Stimulated activated CD8-positive, alpha-beta memory T cell treated with anti-CD3 and anti-CD28 coated beads, Interleukin-7, amount 100 ng/mL, for 1 hour (primary cell): ENCODE measurements at regions not wholly inside any gene's neighbourhood (a gene's known extent, or its start where the extent isn't known, plus 50 kb on each side); places are given as distances from the start of the nearest gene placed in this dataset.

Experiments
- DNase-seq, 2 donors: peaks; one replicate each; pipeline ENCODE4 v3.0.0-alpha.2; 2020; ENCODE audit warnings: low read depth in 2 of 2

DNA sequence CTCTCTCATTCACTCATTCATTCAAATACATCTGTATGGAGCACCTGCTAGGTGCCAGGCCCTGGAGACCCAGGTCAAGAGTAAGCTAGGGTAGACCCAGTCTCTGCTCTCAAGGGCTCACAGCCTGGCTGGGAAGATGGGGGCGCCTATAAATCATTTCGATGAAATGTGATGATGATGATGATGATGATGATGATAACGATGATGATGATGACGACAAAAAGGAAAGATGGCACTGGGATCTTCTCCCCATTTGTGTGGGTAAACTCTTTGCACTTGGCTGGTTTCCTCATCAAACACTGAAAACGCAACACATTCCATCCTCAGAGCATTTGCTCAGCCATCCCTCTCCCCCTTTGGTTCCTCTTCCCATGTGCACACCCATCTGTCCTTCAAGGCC is 188.0 kb upstream of the CDYL start:
- no peak for DNase-seq

- no peak for DNase-seq
These were observed 189.0 kb upstream of the CDYL start for GRCh38 chr6:4587171-4587570.

- DNase-seq = no peak
These were observed 189.7 kb upstream of the CDYL start for GRCh38 chr6:4586469-4586859.

- DNase-seq = no peak
These were observed 190.3 kb upstream of the CDYL start for GRCh38 chr6:4585682-4586468.

DNA sequence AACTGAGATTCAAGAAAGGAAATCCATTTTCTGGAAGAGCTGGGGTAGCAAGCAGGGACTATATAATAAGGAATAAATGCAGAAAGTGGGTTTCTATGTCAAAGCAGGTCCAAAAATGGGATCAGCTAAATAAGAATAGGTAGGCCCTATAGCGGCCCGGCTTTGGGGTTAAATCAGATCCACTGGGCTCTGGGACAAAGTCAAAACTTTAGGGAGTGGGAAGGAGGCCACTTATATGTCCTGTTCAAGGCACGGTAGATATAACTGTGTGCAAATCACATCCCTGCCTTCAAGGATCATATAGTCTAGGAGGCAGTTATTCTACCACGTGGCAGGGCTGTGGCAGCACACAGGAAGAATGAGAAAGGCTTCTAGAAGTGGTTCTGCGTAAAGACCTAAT is 191.4 kb upstream of the CDYL start:
- DNase-seq = no peak

- no peak for DNase-seq
These were observed 193.4 kb upstream of the CDYL start for GRCh38 chr6:4582506-4583417.

GRCh38 chr6:4581468-4582385 is 194.5 kb upstream of the CDYL start:
- DNase-seq = no peak

GRCh38 chr6:4580361-4580760 is 195.8 kb upstream of the CDYL start:
- DNase-seq = no peak

DNA sequence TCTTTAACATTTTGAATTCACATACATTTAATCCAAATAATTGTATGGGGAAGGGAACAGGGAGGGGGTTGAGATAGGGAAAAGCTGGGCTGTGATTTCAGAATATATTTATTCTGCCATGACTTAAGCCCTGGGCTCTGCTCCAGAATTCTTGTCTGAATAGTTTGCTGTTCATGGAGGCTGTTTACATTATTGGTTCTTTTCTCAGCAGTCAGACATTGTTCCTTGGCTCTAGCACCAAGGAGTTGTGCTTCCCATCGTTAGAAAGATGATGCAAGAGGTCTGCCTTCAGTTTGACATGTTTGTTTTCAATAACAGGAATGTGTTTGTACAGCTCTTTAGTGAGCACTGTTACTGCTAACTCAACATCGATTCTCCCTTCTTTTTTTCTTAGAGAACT is 198.8 kb upstream of the CDYL start:
- DNase-seq = no peak

GRCh38 chr6:4575714-4576113 is 200.5 kb upstream of the CDYL start:
- DNase-seq = no peak

DNA sequence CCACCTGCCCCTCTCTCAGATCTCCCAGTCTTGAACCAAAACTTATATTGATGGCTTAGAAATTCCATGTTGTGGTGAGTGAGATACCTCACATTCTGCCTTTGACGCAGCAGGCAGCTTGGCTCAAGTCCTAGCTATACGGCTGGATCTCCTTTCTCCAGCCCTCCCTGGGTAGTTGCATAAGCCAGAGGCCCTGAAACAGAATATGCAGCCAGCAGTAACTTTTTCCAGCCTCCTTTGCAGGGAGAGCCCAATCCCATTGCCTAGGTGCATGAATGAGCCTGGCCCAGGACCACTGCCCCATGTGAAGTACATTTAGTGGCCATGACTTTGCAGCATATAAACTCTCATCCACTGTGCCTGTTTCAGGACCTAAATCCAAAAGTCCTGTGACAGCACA is 202.2 kb upstream of the CDYL start:
- DNase-seq = no peak

- DNase-seq = no peak
These were observed 205.2 kb upstream of the CDYL start for GRCh38 chr6:4571011-4571410.

DNA sequence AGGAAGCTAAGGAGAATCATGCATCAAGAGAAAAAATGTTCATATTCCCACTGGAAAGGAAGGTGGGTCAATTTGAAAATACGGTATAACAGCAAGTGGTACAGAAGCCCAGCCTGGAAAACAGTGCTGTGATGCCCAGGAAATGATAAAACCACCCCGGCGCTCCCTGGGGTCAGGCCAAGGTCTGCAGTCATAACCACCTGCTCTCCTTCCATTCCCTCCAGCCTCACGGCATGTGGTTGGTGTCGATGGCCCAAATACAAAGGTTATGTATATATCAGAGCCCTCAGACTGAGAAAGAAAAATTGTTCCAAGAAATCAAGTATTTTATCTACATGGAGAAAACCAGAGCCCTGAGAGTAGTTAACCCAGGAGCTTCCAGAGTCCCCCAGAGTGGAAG is 208.1 kb upstream of the CDYL start:
- no peak for DNase-seq

- DNase-seq = no peak
These were observed 209.1 kb upstream of the CDYL start for GRCh38 chr6:4567141-4567540.

GRCh38 chr6:4565301-4566250 is 210.6 kb upstream of the CDYL start:
- DNase-seq = no peak

DNA sequence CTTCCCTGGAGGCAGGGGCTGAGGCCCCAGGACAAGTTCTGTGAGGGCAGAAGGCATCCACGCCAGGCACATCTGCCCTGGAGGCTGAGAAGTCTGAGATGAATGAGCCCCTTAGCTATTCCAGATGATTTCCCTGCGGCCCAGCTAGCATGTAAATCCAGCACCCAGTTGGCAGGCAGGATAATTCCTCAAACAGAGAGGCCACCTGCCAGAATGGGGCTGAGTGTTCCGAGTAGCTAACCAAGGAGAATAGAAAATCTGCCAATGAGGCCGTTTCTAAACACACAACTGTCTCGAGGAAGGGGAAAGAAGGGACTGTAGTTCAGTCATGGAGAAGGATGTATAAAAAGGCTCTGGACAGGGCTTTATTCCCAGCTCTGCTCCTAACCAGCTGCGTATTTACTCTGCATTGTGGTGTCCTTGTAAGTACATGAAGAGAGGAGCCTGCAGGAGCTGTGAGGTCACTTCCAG is 211.4 kb upstream of the CDYL start:
- DNase-seq = no peak

DNA sequence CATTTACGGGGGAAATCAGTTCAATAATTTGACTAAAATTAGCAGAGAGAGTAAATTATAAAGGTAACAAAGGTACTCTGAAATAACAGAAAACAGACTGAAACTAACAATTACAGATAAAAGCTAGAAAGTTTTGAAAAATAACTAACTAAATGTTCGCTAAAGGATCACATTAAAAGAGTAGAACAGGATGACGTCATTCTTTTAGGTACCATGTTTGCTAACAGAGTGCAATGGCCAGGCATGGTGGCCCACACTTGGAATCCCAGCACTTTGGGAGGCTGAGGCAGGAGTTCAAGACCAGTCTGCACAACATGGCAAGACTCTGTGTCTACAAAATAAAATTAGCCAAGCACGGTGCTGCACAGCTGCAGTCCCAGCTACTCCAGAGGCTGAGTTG is 212.3 kb upstream of the CDYL start:
- no peak for DNase-seq

GRCh38 chr6:4563156-4563555 is 213.0 kb upstream of the CDYL start:
- no peak for DNase-seq

DNA sequence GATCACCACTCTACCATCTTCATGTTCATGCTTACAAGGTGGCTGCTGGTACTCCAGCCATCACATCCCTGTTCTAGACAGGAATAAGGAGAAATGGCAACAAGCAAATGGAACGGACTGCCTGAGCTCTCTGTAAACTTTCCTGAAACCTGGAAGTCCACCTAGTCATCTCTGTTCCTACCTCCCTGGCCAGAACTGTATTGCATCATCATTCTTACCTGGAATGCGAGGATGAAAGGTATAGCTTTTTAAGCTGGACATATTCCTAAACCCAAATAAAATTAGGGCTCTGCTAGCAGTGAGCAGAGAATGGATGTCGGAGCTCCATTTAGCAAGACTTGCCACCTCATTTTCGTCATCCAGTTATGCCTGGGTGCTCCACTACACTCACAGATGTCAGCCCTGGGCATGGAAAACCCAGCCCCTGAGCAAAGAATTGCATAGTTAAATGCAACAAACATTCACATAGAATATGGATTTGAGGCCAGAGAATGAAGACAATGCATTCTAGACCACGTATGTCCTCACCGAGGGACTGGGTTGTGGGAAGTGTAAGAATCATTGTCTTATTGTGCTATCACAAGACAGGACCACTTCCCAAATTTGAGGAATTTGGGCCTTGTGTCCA is 214.3 kb upstream of the CDYL start:
- no peak for DNase-seq

- DNase-seq = no peak
These were observed 215.1 kb upstream of the CDYL start for GRCh38 chr6:4561078-4561435.
